ENCODE measurements at regions not wholly inside any gene's neighbourhood (a gene's known extent, or its start where the extent isn't known, plus 50 kb on each side); places are given as distances from the start of the nearest gene placed in this dataset.

- ATAC-seq (no peak), FAIRE-seq (no peak), DNase-seq (ENCODE audit: extremely low read depth in 1 of 4, low spot score in 3 of 4) (no peak)
- intact Hi-C loops (cut with micrococcal nuclease) (no loop called here), in situ Hi-C loops (cut with MboI) (no loop called here)
- ChIA-PET POLR2A (no interaction called here), CTCF (ENCODE audit: low intra/inter-chr PET ratio) (no interaction called here)
- Histone ChIP-seq H3K36me3 (ENCODE audit: control insufficient read depth, insufficient read depth, low read length) (no peaks in the 10 kb centered on the region), H3K9me1 (ENCODE audit: control insufficient read depth, insufficient read depth, low read length) (no peaks in the 10 kb centered on the region), H3K79me2 (ENCODE audit: control insufficient read depth, insufficient read depth, low read length) (no peaks in the 10 kb centered on the region), H3K4me1 (replicated peaks in 1 of 2; ENCODE audit: control insufficient read depth in 2 of 2, insufficient read depth in 2 of 2, low read length in 2 of 2) (no peaks in the 10 kb centered on the region), H3K9me3 (replicated peaks; ENCODE audit: control insufficient read depth, insufficient read depth, low read depth, low read length) (peaks cover 8% of the 10 kb centered on the region; the same call in 1 of the 2 replicates), H3K4me3 (no peak overlapping the region), H3K4me2 (ENCODE audit: insufficient read depth, low read length) (no peak overlapping the region), H3K27me3 (ENCODE audit: control insufficient read depth in 2 of 2, insufficient read depth in 2 of 2, low read length in 2 of 2) (peaks cover 3 to 34% of the 10 kb centered on the region in 2 experiments), H2AFZ (ENCODE audit: low read depth, low read length) (no peak overlapping the region), H3K9ac (ENCODE audit: insufficient read depth in 1 of 2, low read depth in 2 of 2, low read length in 2 of 2) (no peak overlapping the region), H4K20me1 (replicated peaks; ENCODE audit: control insufficient read depth, insufficient read depth, low read length) (no peaks in the 10 kb centered on the region), H3K27ac (ENCODE audit: extremely low read depth, low read depth, low read length) (no peak overlapping the region)
- 1% methylated on average over 14 of the region's 17 CpGs for WGBS (ENCODE audit: insufficient coverage, low coverage, missing lambda C conversion rate)
- no TSS peak for BruUV-seq (replicated peaks)
- TF ChIP-seq SMAD2 (IDR thresholded peaks at IDR 0.05; ENCODE audit: low read depth, low read length) (no peak), ZNF780A (CRISPR knock-in tag; IDR thresholded peaks at IDR 0.05) (no peak), NCOR1 (IDR thresholded peaks at IDR 0.05) (no peak), RBM39 (optimal IDR thresholded peaks at IDR 0.05; ENCODE audit: low read depth, low read length) (no peak), ZBED1 (IDR thresholded peaks at IDR 0.05) (no peak), ZBTB17 (CRISPR knock-in tag; IDR thresholded peaks at IDR 0.05) (no peak), ILK (tag; IDR thresholded peaks at IDR 0.05; ENCODE audit: borderline replicate concordance, low read depth) (no peak), SNRNP70 (optimal IDR thresholded peaks at IDR 0.05; ENCODE audit: low read depth, low read length) (no peak), RBM14 (IDR thresholded peaks at IDR 0.05; ENCODE audit: borderline replicate concordance, insufficient read depth, low read depth, low read length) (no peak), ARHGAP35 (IDR thresholded peaks at IDR 0.05; ENCODE audit: partially characterized antibody) (no peak), MGA (IDR thresholded peaks at IDR 0.05) (no peak)
- TF ChIP-seq, protein P1, sequence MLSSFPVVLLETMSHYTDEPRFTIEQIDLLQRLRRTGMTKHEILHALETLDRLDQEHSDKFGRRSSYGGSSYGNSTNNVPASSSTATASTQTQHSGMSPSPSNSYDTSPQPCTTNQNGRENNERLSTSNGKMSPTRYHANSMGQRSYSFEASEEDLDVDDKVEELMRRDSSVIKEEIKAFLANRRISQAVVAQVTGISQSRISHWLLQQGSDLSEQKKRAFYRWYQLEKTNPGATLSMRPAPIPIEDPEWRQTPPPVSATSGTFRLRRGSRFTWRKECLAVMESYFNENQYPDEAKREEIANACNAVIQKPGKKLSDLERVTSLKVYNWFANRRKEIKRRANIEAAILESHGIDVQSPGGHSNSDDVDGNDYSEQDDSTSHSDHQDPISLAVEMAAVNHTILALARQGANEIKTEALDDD (IDR thresholded peaks at IDR 0.05), result no peak
These were observed 246.3 kb upstream of the MYT1L start for GRCh38 chr2:2577407-2577831.

All from K562 (cell line).